ENCODE measurements at regions not wholly inside any gene's neighbourhood (a gene's known extent, or its start where the extent isn't known, plus 50 kb on each side); places are given as distances from the start of the nearest gene placed in this dataset.

- 97 to 100% methylated on average over 1 to 4 of the region's 4 CpGs for WGBS, 2 experiments (ENCODE audit: insufficient coverage in 1 of 2, insufficient read length in 1 of 2)
- peaks cover 9% of the 10 kb centered on the region for H3K4me1 ChIP-seq (ENCODE audit: control insufficient read depth, insufficient read depth, low read length)
- no peak overlapping the region for H3K9ac ChIP-seq (ENCODE audit: extremely low read depth, low read length, poor library complexity, severe bottlenecking)
- no peaks in the 10 kb centered on the region for H3K9me3 Mint-ChIP-seq
- H3K4me3 Mint-ChIP-seq = no peak overlapping the region
- no peaks in the 10 kb centered on the region for H3K27me3 ChIP-seq (ENCODE audit: control insufficient read depth, insufficient read depth, low read length, poor library complexity, severe bottlenecking)
- H3K27ac Mint-ChIP-seq = no peak overlapping the region
- no peaks in the 10 kb centered on the region for H3K36me3 ChIP-seq (ENCODE audit: control insufficient read depth, insufficient read depth, low read length)
- no peak overlapping the region for H3K4me3 ChIP-seq (ENCODE audit: low read length)
- peaks cover 6% of the 10 kb centered on the region for H3K9me3 ChIP-seq (ENCODE audit: control insufficient read depth, low read length)
- H3K4me1 Mint-ChIP-seq = no peaks in the 10 kb centered on the region
- no peaks in the 10 kb centered on the region for H3K27me3 Mint-ChIP-seq (ENCODE audit: insufficient read depth)
- TF ChIP-seq CTCF (conservative IDR thresholded peaks at IDR 0.05) = no peak
- no peaks in the 10 kb centered on the region for H3K36me3 Mint-ChIP-seq (ENCODE audit: low read depth)
- H3K27ac ChIP-seq (ENCODE audit: low read depth, low read length) = no peak overlapping the region
- DNase-seq = no peak
Observed at GRCh38 chr5:57862942-57863341, 380.3 kb upstream of the ACTBL2 start.

DNA sequence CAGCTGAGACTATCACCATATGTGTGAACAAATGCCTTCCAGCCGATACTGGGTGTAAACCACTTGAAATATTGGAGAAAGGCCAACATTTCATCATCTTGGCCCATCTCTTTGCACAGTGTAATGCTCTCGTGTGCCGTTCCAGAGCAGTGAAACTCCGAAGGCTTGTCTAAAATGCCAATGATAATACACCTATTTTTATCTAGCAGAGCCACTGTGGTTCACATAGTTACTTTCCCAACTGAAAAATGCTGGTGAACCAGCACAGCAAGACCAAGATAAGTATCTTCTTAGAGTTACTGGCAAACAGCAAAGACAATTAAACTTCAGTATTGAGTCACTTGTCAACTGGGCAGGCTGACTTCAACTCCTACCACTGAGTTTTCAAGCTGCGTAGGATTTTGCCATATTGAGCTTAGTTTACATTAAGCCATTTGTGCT, 379.9 kb upstream of the ACTBL2 start:
- Histone ChIP-seq H3K36me3 (ENCODE audit: control insufficient read depth, insufficient read depth, low read length) (no peaks in the 10 kb centered on the region), H3K4me1 (ENCODE audit: control insufficient read depth, insufficient read depth, low read length) (peaks cover 9% of the 10 kb centered on the region), H3K4me3 (ENCODE audit: low read length) (no peak overlapping the region), H3K27ac (ENCODE audit: low read depth, low read length) (no peak overlapping the region), H3K9me3 (ENCODE audit: control insufficient read depth, low read length) (peaks cover 6% of the 10 kb centered on the region), H3K27me3 (ENCODE audit: control insufficient read depth, insufficient read depth, low read length, poor library complexity, severe bottlenecking) (no peaks in the 10 kb centered on the region), H3K9ac (ENCODE audit: extremely low read depth, low read length, poor library complexity, severe bottlenecking) (no peak overlapping the region)
- no peak for TF ChIP-seq CTCF (conservative IDR thresholded peaks at IDR 0.05)
- Mint-ChIP-seq H3K4me3 (no peak overlapping the region), H3K9me3 (no peaks in the 10 kb centered on the region), H3K27ac (no peak overlapping the region), H3K4me1 (no peaks in the 10 kb centered on the region), H3K36me3 (ENCODE audit: low read depth) (no peaks in the 10 kb centered on the region), H3K27me3 (ENCODE audit: insufficient read depth) (no peaks in the 10 kb centered on the region)
- DNase-seq = no peak
- WGBS, 2 experiments (ENCODE audit: insufficient coverage in 1 of 2, insufficient read length in 1 of 2) = 93 to 97% methylated on average over 5 of the region's 5 CpGs

- Histone ChIP-seq H3K4me1 (ENCODE audit: control insufficient read depth, insufficient read depth, low read length) (peaks cover 9% of the 10 kb centered on the region), H3K27ac (ENCODE audit: low read depth, low read length) (no peak overlapping the region), H3K27me3 (ENCODE audit: control insufficient read depth, insufficient read depth, low read length, poor library complexity, severe bottlenecking) (no peaks in the 10 kb centered on the region), H3K36me3 (ENCODE audit: control insufficient read depth, insufficient read depth, low read length) (no peaks in the 10 kb centered on the region), H3K4me3 (ENCODE audit: low read length) (no peak overlapping the region), H3K9ac (ENCODE audit: extremely low read depth, low read length, poor library complexity, severe bottlenecking) (no peak overlapping the region), H3K9me3 (ENCODE audit: control insufficient read depth, low read length) (peaks cover 6% of the 10 kb centered on the region)
- no peaks in the 10 kb centered on the region for H3K9me3 Mint-ChIP-seq
- H3K27me3 Mint-ChIP-seq (ENCODE audit: insufficient read depth) = no peaks in the 10 kb centered on the region
- no peak for DNase-seq
- H3K4me1 Mint-ChIP-seq = no peaks in the 10 kb centered on the region
- no peak overlapping the region for H3K27ac Mint-ChIP-seq
- no peak overlapping the region for H3K4me3 Mint-ChIP-seq
- no peaks in the 10 kb centered on the region for H3K36me3 Mint-ChIP-seq (ENCODE audit: low read depth)
- no peak for TF ChIP-seq CTCF (conservative IDR thresholded peaks at IDR 0.05)
- 92 to 93% methylated on average over 3 of the region's 3 CpGs for WGBS, 2 experiments (ENCODE audit: insufficient coverage in 1 of 2, insufficient read length in 1 of 2)
Observed at GRCh38 chr5:57859626-57860025, 377.0 kb upstream of the ACTBL2 start.

Data from endodermal cell (in vitro differentiated cells).